ENCODE measurements at regions not wholly inside any gene's neighbourhood (a gene's known extent, or its start where the extent isn't known, plus 50 kb on each side); places are given as distances from the start of the nearest gene placed in this dataset.

GRCh38 chr11:23227078-23227445, 366.8 kb upstream of the CCDC179 start:
- Histone ChIP-seq H3K4me3 (no peak overlapping the region), H3K27ac (no peak overlapping the region), H3K4me1 (replicated peaks in 1 of 2) (no peaks in the 10 kb centered on the region), H3K27me3 (no peaks in the 10 kb centered on the region), H3K9me3 (replicated peaks in 1 of 3) (no peaks in the 10 kb centered on the region), H3K36me3 (replicated peaks in 1 of 2) (no peaks in the 10 kb centered on the region)
- no peak for DNase-seq
- TF ChIP-seq POLR2A (IDR thresholded peaks at IDR 0.05) = no peak
- TF ChIP-seq CTCF (IDR thresholded peaks at IDR 0.05) = no peak
- WGBS, 4 donors = 29 to 33% (median 31%) methylated on average over 3 of the region's 3 CpGs
- intact Hi-C loops (cut with DNase I) = no loop called here

GRCh38 chr11:23232652-23233051, 372.4 kb upstream of the CCDC179 start:
- intact Hi-C loops (cut with DNase I) = no loop called here
- Histone ChIP-seq H3K4me3 (no peak overlapping the region), H3K27ac (no peak overlapping the region), H3K36me3 (replicated peaks in 1 of 2) (no peaks in the 10 kb centered on the region), H3K9me3 (replicated peaks in 1 of 3) (no peaks in the 10 kb centered on the region), H3K4me1 (replicated peaks in 1 of 2) (no peaks in the 10 kb centered on the region), H3K27me3 (no peaks in the 10 kb centered on the region)
- TF ChIP-seq POLR2A (IDR thresholded peaks at IDR 0.05) (no peak), CTCF (IDR thresholded peaks at IDR 0.05) (no peak)
- no peak for DNase-seq

GRCh38 chr11:23233075-23233474, 372.8 kb upstream of the CCDC179 start:
- H3K9me3 ChIP-seq (replicated peaks in 1 of 3) = no peaks in the 10 kb centered on the region
- intact Hi-C loops (cut with DNase I) = no loop called here
- no peak for DNase-seq
- 25 to 49% (median 38%) methylated on average over 3 of the region's 3 CpGs for WGBS, 4 donors
- no peak for TF ChIP-seq POLR2A (IDR thresholded peaks at IDR 0.05)
- TF ChIP-seq CTCF (IDR thresholded peaks at IDR 0.05) = no peak
- no peaks in the 10 kb centered on the region for H3K27me3 ChIP-seq
- H3K4me1 ChIP-seq (replicated peaks in 1 of 2) = no peaks in the 10 kb centered on the region
- H3K36me3 ChIP-seq (replicated peaks in 1 of 2) = no peaks in the 10 kb centered on the region
- H3K4me3 ChIP-seq = no peak overlapping the region
- H3K27ac ChIP-seq = no peak overlapping the region

GRCh38 chr11:23236826-23237555, 376.7 kb upstream of the CCDC179 start:
- no peak overlapping the region for H3K4me3 ChIP-seq
- H3K27ac ChIP-seq = no peak overlapping the region
- TF ChIP-seq CTCF (IDR thresholded peaks at IDR 0.05) (no peak), POLR2A (IDR thresholded peaks at IDR 0.05) (no peak)
- no peaks in the 10 kb centered on the region for H3K36me3 ChIP-seq (replicated peaks in 1 of 2)
- no peaks in the 10 kb centered on the region for H3K9me3 ChIP-seq (replicated peaks in 1 of 3)
- 67 to 90% (median 76%) methylated on average over 2 of the region's 2 CpGs for WGBS, 4 donors
- no peak for DNase-seq
- intact Hi-C loops (cut with DNase I) = no loop called here
- H3K4me1 ChIP-seq (replicated peaks in 1 of 2) = no peaks in the 10 kb centered on the region
- no peaks in the 10 kb centered on the region for H3K27me3 ChIP-seq
